ENCODE measurements at regions not wholly inside any gene's neighbourhood (a gene's known extent, or its start where the extent isn't known, plus 50 kb on each side); places are given as distances from the start of the nearest gene placed in this dataset.

DNA sequence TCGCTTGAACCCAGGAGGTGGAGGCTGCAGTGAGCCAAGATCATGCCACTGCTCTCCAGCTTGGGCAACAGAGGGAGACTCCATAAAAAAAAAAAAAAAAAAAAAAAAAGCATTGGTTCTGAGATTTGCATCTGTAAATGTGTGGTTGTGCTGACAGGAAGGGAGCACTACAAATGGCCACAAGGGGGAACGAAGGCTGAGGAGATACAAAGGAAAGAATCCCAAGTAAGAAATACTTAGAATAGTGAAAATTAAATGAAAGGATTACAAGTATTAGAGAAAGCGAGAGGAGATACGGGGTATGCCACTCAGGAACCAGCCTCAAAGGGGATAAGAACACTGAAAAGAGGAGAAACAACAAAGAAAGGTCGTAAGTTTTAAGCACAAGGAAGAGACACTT is 284.9 kb downstream of the KLF12 start:
- peak; percentile 44 for TF ChIP-seq CTCF (conservative IDR thresholded peaks at IDR 0.05; ENCODE audit: low read depth, low read length)
- no peak for TF ChIP-seq POLR2A (IDR thresholded peaks at IDR 0.05; ENCODE audit: low read depth, low read length)
